VCaP (cell line): ENCODE measurements at regions not wholly inside any gene's neighbourhood (a gene's known extent, or its start where the extent isn't known, plus 50 kb on each side); places are given as distances from the start of the nearest gene placed in this dataset.

Experiments used
- H3K27ac ChIP-seq: fragments of 450-650 bp; 2 replicates; pipeline ENCODE4 v1.5.1; 2017
- TF ChIP-seq, protein P1 (sequence below): fragments of 450-650 bp; conservative IDR thresholded peaks from 2 replicates; pipeline ENCODE4 v1.5.1; 2017; ENCODE audit warnings: mild to moderate bottlenecking, moderate library complexity

DNA sequence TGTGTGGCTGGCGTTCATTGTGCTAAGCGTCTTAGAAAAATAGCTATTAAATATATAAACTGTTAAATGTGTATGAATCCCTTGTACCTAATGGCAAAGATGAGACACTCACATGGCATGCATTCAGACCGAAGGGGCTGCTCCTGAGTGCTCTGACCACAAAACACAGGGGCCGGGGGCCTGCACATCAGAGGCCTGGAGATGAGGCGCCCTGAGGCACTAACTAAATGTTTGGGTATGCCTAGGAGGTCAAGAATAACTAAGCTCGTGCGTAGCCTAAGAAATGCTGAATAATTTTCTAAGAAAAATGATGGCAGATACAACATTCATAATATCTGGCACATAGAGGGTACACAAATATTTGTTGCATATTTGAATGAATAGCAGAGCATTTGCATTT, 92.5 kb downstream of the PSMB1 start:
- no peak overlapping the region for H3K27ac ChIP-seq
- TF ChIP-seq, protein P1, sequence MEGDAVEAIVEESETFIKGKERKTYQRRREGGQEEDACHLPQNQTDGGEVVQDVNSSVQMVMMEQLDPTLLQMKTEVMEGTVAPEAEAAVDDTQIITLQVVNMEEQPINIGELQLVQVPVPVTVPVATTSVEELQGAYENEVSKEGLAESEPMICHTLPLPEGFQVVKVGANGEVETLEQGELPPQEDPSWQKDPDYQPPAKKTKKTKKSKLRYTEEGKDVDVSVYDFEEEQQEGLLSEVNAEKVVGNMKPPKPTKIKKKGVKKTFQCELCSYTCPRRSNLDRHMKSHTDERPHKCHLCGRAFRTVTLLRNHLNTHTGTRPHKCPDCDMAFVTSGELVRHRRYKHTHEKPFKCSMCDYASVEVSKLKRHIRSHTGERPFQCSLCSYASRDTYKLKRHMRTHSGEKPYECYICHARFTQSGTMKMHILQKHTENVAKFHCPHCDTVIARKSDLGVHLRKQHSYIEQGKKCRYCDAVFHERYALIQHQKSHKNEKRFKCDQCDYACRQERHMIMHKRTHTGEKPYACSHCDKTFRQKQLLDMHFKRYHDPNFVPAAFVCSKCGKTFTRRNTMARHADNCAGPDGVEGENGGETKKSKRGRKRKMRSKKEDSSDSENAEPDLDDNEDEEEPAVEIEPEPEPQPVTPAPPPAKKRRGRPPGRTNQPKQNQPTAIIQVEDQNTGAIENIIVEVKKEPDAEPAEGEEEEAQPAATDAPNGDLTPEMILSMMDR: no peak

DNA sequence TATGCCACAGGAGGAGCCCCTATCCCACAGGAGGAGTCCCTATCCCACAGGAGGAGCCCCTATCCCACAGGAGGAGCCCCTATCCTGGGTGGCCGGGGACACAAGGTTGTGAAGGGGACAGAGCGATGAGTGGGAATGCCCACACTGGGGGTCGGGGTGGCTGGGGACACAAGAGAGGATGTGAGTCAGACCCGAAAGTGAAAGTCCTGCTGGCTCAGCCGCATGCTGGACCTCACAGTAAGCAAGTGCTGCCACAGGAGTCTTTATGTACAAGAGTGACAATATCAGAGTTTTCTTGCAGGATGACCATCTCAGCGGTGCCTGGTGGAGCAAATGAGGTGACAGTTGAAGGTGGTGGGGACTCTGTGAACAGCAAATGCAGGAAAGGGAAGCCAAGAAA, 93.7 kb downstream of the PSMB1 start:
- TF ChIP-seq, protein P1: no peak
- no peak overlapping the region for H3K27ac ChIP-seq

DNA sequence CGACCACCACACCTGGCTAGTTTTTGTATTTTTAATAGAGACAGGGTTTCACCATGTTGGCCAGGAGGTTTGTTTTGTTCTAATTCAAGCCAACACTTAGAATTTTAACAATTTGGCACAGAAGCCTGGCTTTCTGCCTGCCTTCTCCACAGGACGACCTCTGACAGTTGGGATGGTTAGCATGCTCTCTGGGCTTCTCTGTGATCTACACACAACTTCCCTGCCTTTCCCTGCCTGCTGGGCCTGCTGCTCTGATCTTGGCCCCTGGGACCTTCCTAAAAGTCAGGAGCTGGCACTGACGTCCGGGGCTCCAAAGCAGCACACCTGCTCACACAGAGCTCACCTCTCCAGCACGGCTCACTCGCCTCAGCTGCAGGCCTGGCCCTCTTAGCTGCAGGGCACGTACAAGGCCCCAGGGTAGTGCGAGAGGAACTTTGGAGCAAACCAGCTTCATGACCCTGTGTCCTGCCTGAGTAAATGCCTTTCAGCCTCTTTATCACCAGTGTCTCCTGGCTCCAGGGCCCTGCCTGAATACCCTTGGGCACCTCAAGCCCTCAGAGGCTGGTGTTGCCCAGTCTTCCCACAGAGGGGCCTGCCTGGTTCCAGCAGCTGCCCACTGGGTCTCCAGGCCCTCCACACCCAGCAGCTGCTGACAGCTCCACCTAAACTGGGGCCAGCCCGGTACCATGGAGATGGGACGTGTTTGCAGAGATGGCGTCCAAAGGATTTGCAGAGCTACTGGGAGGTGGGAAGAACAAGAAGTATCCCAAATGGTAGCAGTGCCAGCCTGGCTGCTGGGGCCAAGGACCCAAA, 96.0 kb downstream of the PSMB1 start:
- no peak overlapping the region for H3K27ac ChIP-seq
- TF ChIP-seq, protein P1: no peak
